Stimulated activated naive CD8-positive, alpha-beta T cell treated with anti-CD3 and anti-CD28 coated beads, Interleukin-15, Interleukin-2, amounts not matched to agents 100 ng/mL and 50 ng/mL, for 24 hours (primary cell): ENCODE measurements at regions not wholly inside any gene's neighbourhood (a gene's known extent, or its start where the extent isn't known, plus 50 kb on each side); places are given as distances from the start of the nearest gene placed in this dataset.

Experiments
- H3K27ac Mint-ChIP-seq: one replicate; pipeline ENCODE4 v1.8.0; 2021; ENCODE audit warnings: mild to moderate bottlenecking, mixed read lengths
- H3K27me3 Mint-ChIP-seq: one replicate; pipeline ENCODE4 v1.8.0; 2021; ENCODE audit warnings: mixed read lengths
- H3K36me3 Mint-ChIP-seq: one replicate; pipeline ENCODE4 v1.8.0; 2021; ENCODE audit warnings: low read depth, mixed read lengths
- H3K4me1 Mint-ChIP-seq: one replicate; pipeline ENCODE4 v1.8.0; 2021; ENCODE audit warnings: low read depth, mixed read lengths
- H3K4me3 Mint-ChIP-seq: one replicate; pipeline ENCODE4 v1.8.0; 2021; ENCODE audit warnings: mild to moderate bottlenecking, mixed read lengths
- H3K9me3 Mint-ChIP-seq: one replicate; pipeline ENCODE4 v1.8.0; 2021; ENCODE audit warnings: mixed read lengths

DNA sequence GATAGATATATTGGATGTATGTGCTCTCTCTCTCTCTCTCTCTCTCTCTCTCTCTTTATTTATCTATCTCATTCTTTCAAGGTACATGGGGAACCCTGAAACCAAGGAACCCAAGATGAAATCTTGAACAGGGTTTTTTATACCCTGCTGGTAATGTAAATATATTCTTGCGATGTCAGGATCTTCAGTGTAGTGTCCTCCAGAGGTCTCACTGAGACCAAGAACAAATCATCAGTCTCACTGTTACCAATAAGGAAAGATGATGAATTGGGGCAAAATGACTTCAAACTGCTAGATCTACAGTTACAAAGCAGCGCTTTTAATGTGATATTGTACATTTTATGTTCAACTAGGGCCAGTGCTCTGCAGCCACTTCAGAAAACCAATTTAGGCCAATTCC is 423.5 kb downstream of the ANKRD7 start:
- H3K27ac Mint-ChIP-seq = no peak overlapping the region
- no peaks in the 10 kb centered on the region for H3K27me3 Mint-ChIP-seq
- no peak overlapping the region for H3K4me3 Mint-ChIP-seq
- H3K36me3 Mint-ChIP-seq = no peaks in the 10 kb centered on the region
- no peaks in the 10 kb centered on the region for H3K4me1 Mint-ChIP-seq
- H3K9me3 Mint-ChIP-seq = no peaks in the 10 kb centered on the region

GRCh38 chr7:118657391-118658005 is 433.0 kb downstream of the ANKRD7 start:
- Mint-ChIP-seq H3K27ac (no peak overlapping the region), H3K9me3 (no peaks in the 10 kb centered on the region)

DNA sequence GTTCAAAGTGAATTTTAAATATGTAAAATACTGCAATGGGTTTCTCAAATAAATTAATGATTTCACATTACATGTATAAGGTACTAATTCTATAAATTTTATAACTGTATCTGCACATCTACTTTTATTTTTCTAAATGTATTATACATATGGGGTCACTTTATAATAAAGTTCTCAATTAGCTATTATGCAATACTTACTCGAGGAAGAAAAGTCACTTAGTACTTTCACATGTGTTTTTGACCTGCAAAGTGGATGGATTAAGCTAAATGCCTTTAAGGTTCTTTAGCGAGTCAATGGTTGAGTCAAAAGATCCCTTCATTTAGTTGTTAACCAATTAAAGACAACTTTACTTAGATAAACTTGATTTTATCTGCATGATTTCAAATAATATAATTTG is 437.8 kb downstream of the ANKRD7 start:
- Mint-ChIP-seq H3K27me3 (no peaks in the 10 kb centered on the region), H3K36me3 (no peaks in the 10 kb centered on the region), H3K9me3 (no peaks in the 10 kb centered on the region), H3K27ac (no peak overlapping the region), H3K4me1 (no peaks in the 10 kb centered on the region), H3K4me3 (no peak overlapping the region)

More at GRCh38 chr7:118657391-118658005, 433.0 kb downstream of the ANKRD7 start:
- no peaks in the 10 kb centered on the region for H3K4me1 Mint-ChIP-seq
- H3K27me3 Mint-ChIP-seq = no peaks in the 10 kb centered on the region
- no peak overlapping the region for H3K4me3 Mint-ChIP-seq
- H3K36me3 Mint-ChIP-seq = no peaks in the 10 kb centered on the region

- no peak overlapping the region for H3K4me3 Mint-ChIP-seq
- H3K4me1 Mint-ChIP-seq = no peaks in the 10 kb centered on the region
- no peaks in the 10 kb centered on the region for H3K36me3 Mint-ChIP-seq
- H3K9me3 Mint-ChIP-seq = no peaks in the 10 kb centered on the region
- no peaks in the 10 kb centered on the region for H3K27me3 Mint-ChIP-seq
- no peak overlapping the region for H3K27ac Mint-ChIP-seq
These were observed 440.0 kb downstream of the ANKRD7 start for GRCh38 chr7:118664498-118664897.

- Mint-ChIP-seq H3K36me3 (no peaks in the 10 kb centered on the region), H3K27ac (no peak overlapping the region), H3K4me3 (no peak overlapping the region), H3K9me3 (peaks cover 4% of the 10 kb centered on the region), H3K4me1 (no peaks in the 10 kb centered on the region), H3K27me3 (no peaks in the 10 kb centered on the region)
These were observed 446.6 kb downstream of the ANKRD7 start for GRCh38 chr7:118671149-118671548.

DNA sequence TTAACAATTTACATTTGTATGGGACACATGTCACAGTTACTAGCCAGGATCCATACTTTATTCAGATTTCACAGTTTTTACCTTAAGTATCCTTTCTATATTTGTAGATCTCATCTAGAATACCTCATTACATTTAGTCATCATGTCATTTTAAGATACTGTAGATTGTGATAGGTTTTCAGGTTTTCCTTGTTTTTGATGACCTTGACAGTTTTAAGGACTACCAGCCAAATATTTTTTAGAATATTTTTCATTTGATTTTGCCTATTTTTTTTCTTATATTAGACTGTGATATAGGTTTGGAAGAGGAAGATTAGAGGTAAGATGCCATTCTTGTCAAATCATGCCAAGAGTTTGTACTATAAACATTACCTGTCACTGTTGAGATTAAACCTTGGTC is 460.3 kb downstream of the ANKRD7 start:
- Mint-ChIP-seq H3K4me3 (no peak overlapping the region), H3K9me3 (no peaks in the 10 kb centered on the region), H3K27ac (no peak overlapping the region), H3K36me3 (no peaks in the 10 kb centered on the region), H3K27me3 (no peaks in the 10 kb centered on the region), H3K4me1 (no peaks in the 10 kb centered on the region)

GRCh38 chr7:118689403-118689802 is 464.9 kb downstream of the ANKRD7 start:
- no peaks in the 10 kb centered on the region for H3K9me3 Mint-ChIP-seq
- no peaks in the 10 kb centered on the region for H3K4me1 Mint-ChIP-seq
- H3K27me3 Mint-ChIP-seq = no peaks in the 10 kb centered on the region
- no peak overlapping the region for H3K27ac Mint-ChIP-seq
- H3K4me3 Mint-ChIP-seq = no peak overlapping the region
- no peaks in the 10 kb centered on the region for H3K36me3 Mint-ChIP-seq

- H3K4me3 Mint-ChIP-seq = no peak overlapping the region
- H3K27me3 Mint-ChIP-seq = no peaks in the 10 kb centered on the region
- H3K4me1 Mint-ChIP-seq = no peaks in the 10 kb centered on the region
- no peak overlapping the region for H3K27ac Mint-ChIP-seq
- no peaks in the 10 kb centered on the region for H3K36me3 Mint-ChIP-seq
- peaks cover 9% of the 10 kb centered on the region for H3K9me3 Mint-ChIP-seq
These were observed 472.4 kb downstream of the ANKRD7 start for GRCh38 chr7:118696879-118697278.

DNA sequence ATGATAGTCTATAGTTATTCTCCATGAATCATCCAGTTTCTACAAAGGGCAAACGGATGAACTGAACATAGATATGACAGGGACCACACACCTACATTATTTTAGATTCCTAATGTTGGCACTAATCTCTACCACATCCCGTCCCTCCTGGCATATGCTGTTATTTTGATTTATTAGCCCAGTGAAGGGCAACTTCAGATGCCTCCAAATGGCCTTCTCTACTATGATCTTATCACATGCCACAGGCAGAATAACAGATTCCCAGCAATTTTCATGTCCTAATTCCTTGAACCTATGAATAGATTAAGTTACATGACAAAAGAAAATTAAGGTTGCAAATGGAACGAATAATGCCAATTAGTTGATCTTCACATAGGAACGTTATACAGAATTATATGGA is 474.7 kb downstream of the ANKRD7 start:
- Mint-ChIP-seq H3K36me3 (no peaks in the 10 kb centered on the region), H3K9me3 (peaks cover 9% of the 10 kb centered on the region), H3K4me3 (no peak overlapping the region), H3K27ac (no peak overlapping the region), H3K4me1 (no peaks in the 10 kb centered on the region), H3K27me3 (no peaks in the 10 kb centered on the region)

GRCh38 chr7:118708741-118709140 is 484.2 kb downstream of the ANKRD7 start:
- H3K27me3 Mint-ChIP-seq = no peaks in the 10 kb centered on the region
- no peaks in the 10 kb centered on the region for H3K9me3 Mint-ChIP-seq
- H3K4me3 Mint-ChIP-seq = no peak overlapping the region

GRCh38 chr7:118711688-118712087 is 487.2 kb downstream of the ANKRD7 start:
- Mint-ChIP-seq H3K27me3 (no peaks in the 10 kb centered on the region), H3K36me3 (no peaks in the 10 kb centered on the region), H3K4me1 (no peaks in the 10 kb centered on the region), H3K27ac (no peak overlapping the region), H3K9me3 (no peaks in the 10 kb centered on the region), H3K4me3 (no peak overlapping the region)

More at GRCh38 chr7:118708741-118709140, 484.2 kb downstream of the ANKRD7 start:
- Mint-ChIP-seq H3K36me3 (no peaks in the 10 kb centered on the region), H3K4me1 (no peaks in the 10 kb centered on the region), H3K27ac (no peak overlapping the region)

GRCh38 chr7:118713039-118713438 is 488.5 kb downstream of the ANKRD7 start:
- no peak overlapping the region for H3K4me3 Mint-ChIP-seq
- H3K27ac Mint-ChIP-seq = no peak overlapping the region
- H3K36me3 Mint-ChIP-seq = no peaks in the 10 kb centered on the region
- H3K27me3 Mint-ChIP-seq = no peaks in the 10 kb centered on the region
- H3K9me3 Mint-ChIP-seq = no peaks in the 10 kb centered on the region
- H3K4me1 Mint-ChIP-seq = no peaks in the 10 kb centered on the region

- Mint-ChIP-seq H3K9me3 (no peaks in the 10 kb centered on the region), H3K4me1 (no peaks in the 10 kb centered on the region), H3K36me3 (no peaks in the 10 kb centered on the region), H3K27me3 (no peaks in the 10 kb centered on the region), H3K4me3 (no peak overlapping the region), H3K27ac (no peak overlapping the region)
These were observed 496.1 kb downstream of the ANKRD7 start for GRCh38 chr7:118720632-118721031.

- Mint-ChIP-seq H3K4me3 (no peak overlapping the region), H3K27ac (no peak overlapping the region), H3K36me3 (no peaks in the 10 kb centered on the region), H3K4me1 (no peaks in the 10 kb centered on the region), H3K9me3 (peaks cover 5% of the 10 kb centered on the region), H3K27me3 (no peaks in the 10 kb centered on the region)
These were observed 507.4 kb downstream of the ANKRD7 start for GRCh38 chr7:118731854-118732253.

- Mint-ChIP-seq H3K9me3 (peaks cover 4% of the 10 kb centered on the region), H3K27me3 (no peaks in the 10 kb centered on the region), H3K4me3 (no peak overlapping the region), H3K4me1 (no peaks in the 10 kb centered on the region), H3K27ac (no peak overlapping the region), H3K36me3 (no peaks in the 10 kb centered on the region)
These were observed 510.0 kb downstream of the ANKRD7 start for GRCh38 chr7:118734541-118734940.

DNA sequence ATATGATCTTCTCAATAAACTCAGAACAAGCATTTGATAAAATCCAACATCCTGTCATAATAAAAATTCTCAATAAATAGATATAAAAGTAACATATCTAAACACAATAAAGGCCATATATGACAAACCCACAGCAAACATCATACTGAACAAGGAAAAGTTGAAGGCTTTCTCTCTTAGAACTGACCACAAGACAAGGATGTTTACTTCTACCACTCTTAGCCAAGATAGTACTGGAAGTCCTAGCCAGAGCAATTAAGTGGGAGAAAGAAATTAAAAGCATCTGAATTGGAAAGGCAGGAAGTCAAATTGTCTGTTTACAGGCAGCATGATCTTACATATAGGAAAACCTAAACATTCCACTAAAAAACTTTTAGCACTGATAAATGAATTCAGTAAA is 510.9 kb downstream of the ANKRD7 start:
- no peak overlapping the region for H3K27ac Mint-ChIP-seq
- H3K4me3 Mint-ChIP-seq = no peak overlapping the region
- H3K27me3 Mint-ChIP-seq = no peaks in the 10 kb centered on the region
- no peaks in the 10 kb centered on the region for H3K4me1 Mint-ChIP-seq
- peaks cover 4% of the 10 kb centered on the region for H3K9me3 Mint-ChIP-seq
- H3K36me3 Mint-ChIP-seq = no peaks in the 10 kb centered on the region
